ENCODE measurements at regions not wholly inside any gene's neighbourhood (a gene's known extent, or its start where the extent isn't known, plus 50 kb on each side); places are given as distances from the start of the nearest gene placed in this dataset.

DNA sequence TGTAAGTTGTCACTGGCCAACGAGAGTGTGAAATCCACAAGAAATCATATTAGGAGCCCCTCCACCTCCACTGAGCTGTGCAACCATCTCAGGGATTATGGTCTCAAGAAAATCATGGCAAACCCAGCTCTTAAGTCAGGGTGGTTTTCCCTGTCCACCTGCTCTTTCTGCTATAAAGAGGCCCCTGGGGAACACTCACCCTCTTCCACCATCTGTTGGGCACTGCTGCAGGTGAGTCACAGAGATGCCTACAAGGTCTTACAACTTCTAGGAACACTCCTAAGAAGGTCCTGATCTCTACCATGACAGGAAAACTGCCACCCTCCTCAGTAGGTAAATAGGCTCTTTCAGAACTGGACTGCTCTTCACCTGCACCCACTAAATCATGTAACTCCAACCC lies 61.8 kb downstream of the DRD1 start:
- Histone ChIP-seq H3K36me3 (ENCODE audit: insufficient read depth, low read length, poor library complexity, severe bottlenecking) (no peaks in the 10 kb centered on the region), H3K9me3 (ENCODE audit: low read depth, low read length, poor library complexity, severe bottlenecking) (no peaks in the 10 kb centered on the region), H3K27me3 (replicated peaks; ENCODE audit: insufficient read depth, low read depth, low read length, poor library complexity) (peaks cover 4% of the 10 kb centered on the region), H3K4me1 (ENCODE audit: insufficient read depth, low read length, poor library complexity, severe bottlenecking) (peaks cover 38% of the 10 kb centered on the region), H3K27ac (ENCODE audit: low read depth, low read length, poor library complexity, severe bottlenecking) (no peak overlapping the region), H3K4me3 (ENCODE audit: low read depth, low read length, poor library complexity, severe bottlenecking) (no peak overlapping the region)
- TF ChIP-seq, protein P1, sequence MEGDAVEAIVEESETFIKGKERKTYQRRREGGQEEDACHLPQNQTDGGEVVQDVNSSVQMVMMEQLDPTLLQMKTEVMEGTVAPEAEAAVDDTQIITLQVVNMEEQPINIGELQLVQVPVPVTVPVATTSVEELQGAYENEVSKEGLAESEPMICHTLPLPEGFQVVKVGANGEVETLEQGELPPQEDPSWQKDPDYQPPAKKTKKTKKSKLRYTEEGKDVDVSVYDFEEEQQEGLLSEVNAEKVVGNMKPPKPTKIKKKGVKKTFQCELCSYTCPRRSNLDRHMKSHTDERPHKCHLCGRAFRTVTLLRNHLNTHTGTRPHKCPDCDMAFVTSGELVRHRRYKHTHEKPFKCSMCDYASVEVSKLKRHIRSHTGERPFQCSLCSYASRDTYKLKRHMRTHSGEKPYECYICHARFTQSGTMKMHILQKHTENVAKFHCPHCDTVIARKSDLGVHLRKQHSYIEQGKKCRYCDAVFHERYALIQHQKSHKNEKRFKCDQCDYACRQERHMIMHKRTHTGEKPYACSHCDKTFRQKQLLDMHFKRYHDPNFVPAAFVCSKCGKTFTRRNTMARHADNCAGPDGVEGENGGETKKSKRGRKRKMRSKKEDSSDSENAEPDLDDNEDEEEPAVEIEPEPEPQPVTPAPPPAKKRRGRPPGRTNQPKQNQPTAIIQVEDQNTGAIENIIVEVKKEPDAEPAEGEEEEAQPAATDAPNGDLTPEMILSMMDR (conservative IDR thresholded peaks at IDR 0.05; ENCODE audit: low read depth, low read length): no peak
- BruUV-seq (replicated peaks): no TSS peak
- ChIA-PET CTCF (no interaction called here), POLR2A (ENCODE audit: low non-redundant PET) (no interaction called here)
- intact Hi-C loops (cut with micrococcal nuclease; ENCODE audit: unreplicated experiment): no loop called here
- DNase-seq (ENCODE audit: low spot score): no peak

DNA sequence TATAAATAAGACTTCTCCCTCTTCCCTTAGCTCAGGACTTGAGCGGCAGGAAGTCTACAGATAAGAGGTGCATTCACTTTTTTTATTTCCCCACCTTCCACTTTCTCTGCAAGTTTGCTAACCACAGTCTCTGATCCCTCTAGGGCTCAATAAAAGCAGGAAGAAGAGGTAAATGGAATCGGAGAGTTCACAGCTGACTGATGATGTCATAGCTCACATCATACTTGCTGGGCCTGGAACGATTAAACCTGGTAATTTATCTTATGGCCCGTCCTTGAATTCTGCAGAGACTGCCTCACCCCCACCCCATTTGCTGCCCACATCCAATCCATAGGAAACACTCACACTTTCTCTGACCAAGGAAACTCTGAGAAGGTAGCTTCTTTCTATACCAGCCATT lies 62.9 kb downstream of the DRD1 start:
- no peaks in the 10 kb centered on the region for H3K36me3 ChIP-seq (ENCODE audit: insufficient read depth, low read length, poor library complexity, severe bottlenecking)
- peak; percentile 4 for DNase-seq (ENCODE audit: low spot score)
- BruUV-seq (replicated peaks): no TSS peak
- ChIA-PET CTCF (no interaction called here), POLR2A (ENCODE audit: low non-redundant PET) (interaction anchor here (0.7 kb wide), 1 partner anchor 1416 kb away, joined by 6 read pairs; no protein-coding TSS in a partner anchor)
- H3K27ac ChIP-seq (ENCODE audit: low read depth, low read length, poor library complexity, severe bottlenecking): no peak overlapping the region
- H3K9me3 ChIP-seq (ENCODE audit: low read depth, low read length, poor library complexity, severe bottlenecking): no peaks in the 10 kb centered on the region
- H3K4me1 ChIP-seq (ENCODE audit: insufficient read depth, low read length, poor library complexity, severe bottlenecking): peaks cover 38% of the 10 kb centered on the region
- H3K27me3 ChIP-seq (replicated peaks; ENCODE audit: insufficient read depth, low read depth, low read length, poor library complexity): peaks cover 4% of the 10 kb centered on the region
- no peak overlapping the region for H3K4me3 ChIP-seq (ENCODE audit: low read depth, low read length, poor library complexity, severe bottlenecking)
- TF ChIP-seq EZH2 (IDR thresholded peaks at IDR 0.05; ENCODE audit: borderline replicate concordance, low read depth, low read length, poor library complexity, severe bottlenecking): no peak
- TF ChIP-seq, protein P1 (conservative IDR thresholded peaks at IDR 0.05; ENCODE audit: low read depth, low read length): no peak
- intact Hi-C loops (cut with micrococcal nuclease; ENCODE audit: unreplicated experiment): no loop called here

DNA sequence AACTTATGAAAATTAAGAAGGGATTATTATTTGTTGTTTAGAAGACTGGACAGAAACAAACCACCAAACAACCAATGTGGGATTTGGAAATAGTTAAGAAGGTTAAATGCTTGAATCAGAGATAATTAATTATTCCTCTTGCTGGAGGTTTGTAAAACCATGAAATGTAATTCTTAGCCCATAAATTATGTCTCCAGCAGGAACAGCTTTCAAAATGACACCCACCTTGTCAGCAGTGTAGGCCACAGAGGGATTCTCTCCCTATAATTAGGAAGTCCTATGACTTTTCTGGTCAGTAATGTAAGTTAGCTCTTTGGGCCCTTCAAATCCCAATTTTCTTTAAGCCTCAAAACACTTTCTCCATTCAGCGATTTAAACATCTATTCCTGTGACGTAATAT lies 63.3 kb downstream of the DRD1 start:
- Histone ChIP-seq H3K4me3 (ENCODE audit: low read depth, low read length, poor library complexity, severe bottlenecking) (no peak overlapping the region), H3K27me3 (replicated peaks; ENCODE audit: insufficient read depth, low read depth, low read length, poor library complexity) (peaks cover 6% of the 10 kb centered on the region), H3K4me1 (ENCODE audit: insufficient read depth, low read length, poor library complexity, severe bottlenecking) (peaks cover 38% of the 10 kb centered on the region), H3K27ac (ENCODE audit: low read depth, low read length, poor library complexity, severe bottlenecking) (no peak overlapping the region), H3K36me3 (ENCODE audit: insufficient read depth, low read length, poor library complexity, severe bottlenecking) (no peaks in the 10 kb centered on the region), H3K9me3 (ENCODE audit: low read depth, low read length, poor library complexity, severe bottlenecking) (no peaks in the 10 kb centered on the region)
- CTCF ChIA-PET: no interaction called here
- no TSS peak for BruUV-seq (replicated peaks)
- no peak for TF ChIP-seq EZH2 (IDR thresholded peaks at IDR 0.05; ENCODE audit: borderline replicate concordance, low read depth, low read length, poor library complexity, severe bottlenecking)
- POLR2A ChIA-PET (ENCODE audit: low non-redundant PET): interaction anchor here (0.7 kb wide), 1 partner anchor 1416 kb away, joined by 6 read pairs; no protein-coding TSS in a partner anchor
- peak; percentile 3 for DNase-seq (ENCODE audit: low spot score)
- intact Hi-C loops (cut with micrococcal nuclease; ENCODE audit: unreplicated experiment): no loop called here

DNA sequence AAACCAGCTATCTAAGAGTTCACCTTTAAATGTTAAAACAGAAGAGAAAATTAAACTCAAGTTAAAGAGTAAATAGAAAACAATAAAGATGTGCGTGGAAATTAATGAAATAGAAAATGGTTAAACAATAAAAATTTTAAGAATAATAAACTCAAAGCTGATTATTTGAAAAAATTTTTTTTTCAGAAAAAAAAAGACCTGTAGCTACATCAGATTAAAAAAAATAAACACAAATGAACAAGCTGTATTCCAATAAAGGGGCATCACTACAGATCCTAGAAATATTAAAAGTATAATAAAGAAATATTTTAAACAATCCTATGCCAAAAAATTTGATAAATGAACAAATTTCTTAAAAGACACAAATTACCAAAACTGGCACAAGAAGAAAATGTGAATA lies 64.1 kb downstream of the DRD1 start:
- peaks cover 10% of the 10 kb centered on the region for H3K27me3 ChIP-seq (replicated peaks; ENCODE audit: insufficient read depth, low read depth, low read length, poor library complexity)
- no peak for TF ChIP-seq EZH2 (IDR thresholded peaks at IDR 0.05; ENCODE audit: borderline replicate concordance, low read depth, low read length, poor library complexity, severe bottlenecking)
- intact Hi-C loops (cut with micrococcal nuclease; ENCODE audit: unreplicated experiment): loop anchor here (2.0 kb wide), 1 partner anchor 35 kb away; no protein-coding TSS in a partner anchor
- no peak overlapping the region for H3K4me3 ChIP-seq (ENCODE audit: low read depth, low read length, poor library complexity, severe bottlenecking)
- ChIA-PET POLR2A (ENCODE audit: low non-redundant PET) (no interaction called here), CTCF (no interaction called here)
- no TSS peak for BruUV-seq (replicated peaks)
- H3K4me1 ChIP-seq (ENCODE audit: insufficient read depth, low read length, poor library complexity, severe bottlenecking): peaks cover 38% of the 10 kb centered on the region
- H3K9me3 ChIP-seq (ENCODE audit: low read depth, low read length, poor library complexity, severe bottlenecking): no peaks in the 10 kb centered on the region
- no peaks in the 10 kb centered on the region for H3K36me3 ChIP-seq (ENCODE audit: insufficient read depth, low read length, poor library complexity, severe bottlenecking)
- DNase-seq (ENCODE audit: low spot score): no peak
- no peak overlapping the region for H3K27ac ChIP-seq (ENCODE audit: low read depth, low read length, poor library complexity, severe bottlenecking)

Measured in A673 (cell line).